Gastrocnemius medialis (tissue), 4 donors: ENCODE measurements at regions not wholly inside any gene's neighbourhood (a gene's known extent, or its start where the extent isn't known, plus 50 kb on each side); places are given as distances from the start of the nearest gene placed in this dataset.

Experiments
- CTCF ChIP-seq, 5 experiments: fragments of 450-650 bp in 3 of 5; fragments of 200-600 bp in 2 of 5; sonication (generic) in 2 of 5; IDR thresholded peaks in 4 of 5; conservative IDR thresholded peaks in 1 of 5; 1 replicate in 4 of 5; 2 replicates in 1 of 5; pipeline ENCODE4 v1.5.1; 2016 to 2019; ENCODE audit warnings: antibody characterized with exemption in 5 of 5, mild to moderate bottlenecking in 3 of 5, moderate library complexity in 3 of 5
- POLR2A ChIP-seq, 2 donors: fragments of 450-650 bp; IDR thresholded peaks; one replicate each; pipeline ENCODE4 v1.6.1; 2017; ENCODE audit warnings: antibody characterized with exemption in 2 of 2, mild to moderate bottlenecking in 2 of 2, moderate library complexity in 2 of 2

- TF ChIP-seq CTCF (IDR thresholded peaks at IDR 0.05 in 4 of 5, conservative IDR thresholded peaks at IDR 0.05 in 1 of 5) (no peak), POLR2A (IDR thresholded peaks at IDR 0.05) (no peak)
Observed at GRCh38 chr3:187568171-187568570, 102.0 kb downstream of the SST start.
